ENCODE measurements at regions not wholly inside any gene's neighbourhood (a gene's known extent, or its start where the extent isn't known, plus 50 kb on each side); places are given as distances from the start of the nearest gene placed in this dataset.

- peaks cover 7% of the 10 kb centered on the region for H3K9me3 Mint-ChIP-seq
- intact Hi-C loops (cut with micrococcal nuclease): no loop called here
- CTCF ChIA-PET: no interaction called here
- no peak overlapping the region for H3K27ac Mint-ChIP-seq
- H3K27me3 Mint-ChIP-seq (ENCODE audit: low read depth): no peaks in the 10 kb centered on the region
- H3K4me3 Mint-ChIP-seq: no peak overlapping the region
- no peaks in the 10 kb centered on the region for H3K4me1 Mint-ChIP-seq (ENCODE audit: low read depth)
- H3K36me3 Mint-ChIP-seq (ENCODE audit: low read depth): no peaks in the 10 kb centered on the region
- DNase-seq: no peak
These were observed 1405.6 kb upstream of the TENM4 start for GRCh38 chr11:80846442-80846841.

- CTCF ChIA-PET: no interaction called here
- Mint-ChIP-seq H3K4me1 (ENCODE audit: low read depth) (no peaks in the 10 kb centered on the region), H3K4me3 (no peak overlapping the region), H3K36me3 (ENCODE audit: low read depth) (no peaks in the 10 kb centered on the region), H3K27ac (no peak overlapping the region), H3K27me3 (ENCODE audit: low read depth) (no peaks in the 10 kb centered on the region), H3K9me3 (peaks cover 4% of the 10 kb centered on the region)
- DNase-seq: no peak
- intact Hi-C loops (cut with micrococcal nuclease): no loop called here
These were observed 1403.4 kb upstream of the TENM4 start for GRCh38 chr11:80844110-80844819.

DNA sequence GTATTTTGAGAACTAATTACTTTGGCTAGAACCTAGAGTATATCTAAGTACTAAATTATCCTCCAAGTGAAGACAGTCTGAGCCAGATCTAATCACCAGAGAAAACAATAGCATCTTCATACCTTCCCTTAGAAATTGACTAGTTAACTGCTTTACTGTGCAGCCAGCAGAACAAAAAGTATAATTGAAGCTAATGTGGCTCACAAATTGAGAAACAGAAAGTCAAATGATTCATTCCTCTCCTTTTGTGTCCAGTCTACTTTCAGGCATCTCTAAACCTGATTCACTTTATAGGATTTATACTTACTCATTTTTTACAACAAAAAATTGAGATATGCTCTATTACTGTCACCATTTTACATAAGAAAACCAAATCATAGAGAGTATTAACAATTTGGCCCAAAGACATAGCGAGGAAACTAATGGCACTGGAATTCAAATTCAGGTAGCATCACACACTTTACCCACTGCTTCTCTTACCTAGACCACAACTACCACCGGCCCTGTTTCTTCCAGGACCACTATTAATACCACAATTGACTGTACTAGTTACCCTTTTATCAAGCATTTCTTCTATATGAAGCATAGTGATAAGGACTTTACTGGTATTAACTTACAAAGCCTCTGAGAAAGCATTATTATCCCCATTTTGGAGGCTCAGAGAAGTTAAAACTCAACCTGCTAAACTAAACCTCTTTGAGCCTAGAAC, 1402.6 kb upstream of the TENM4 start:
- H3K4me3 Mint-ChIP-seq: no peak overlapping the region
- no peaks in the 10 kb centered on the region for H3K27me3 Mint-ChIP-seq (ENCODE audit: low read depth)
- H3K36me3 Mint-ChIP-seq (ENCODE audit: low read depth): no peaks in the 10 kb centered on the region
- peaks cover 5% of the 10 kb centered on the region for H3K9me3 Mint-ChIP-seq
- no peak overlapping the region for H3K27ac Mint-ChIP-seq
- intact Hi-C loops (cut with micrococcal nuclease): no loop called here
- no peak for DNase-seq
- H3K4me1 Mint-ChIP-seq (ENCODE audit: low read depth): no peaks in the 10 kb centered on the region
- CTCF ChIA-PET: no interaction called here

GRCh38 chr11:80842246-80842645, 1401.4 kb upstream of the TENM4 start:
- Mint-ChIP-seq H3K9me3 (peaks cover 7% of the 10 kb centered on the region), H3K27ac (no peak overlapping the region), H3K4me1 (ENCODE audit: low read depth) (no peaks in the 10 kb centered on the region), H3K36me3 (ENCODE audit: low read depth) (no peaks in the 10 kb centered on the region), H3K4me3 (no peak overlapping the region), H3K27me3 (ENCODE audit: low read depth) (no peaks in the 10 kb centered on the region)
- intact Hi-C loops (cut with micrococcal nuclease): no loop called here
- CTCF ChIA-PET: no interaction called here
- DNase-seq: no peak

- Mint-ChIP-seq H3K27ac (no peak overlapping the region), H3K9me3 (peaks cover 7% of the 10 kb centered on the region), H3K36me3 (ENCODE audit: low read depth) (no peaks in the 10 kb centered on the region), H3K4me1 (ENCODE audit: low read depth) (no peaks in the 10 kb centered on the region), H3K27me3 (ENCODE audit: low read depth) (no peaks in the 10 kb centered on the region), H3K4me3 (no peak overlapping the region)
- DNase-seq: no peak
- intact Hi-C loops (cut with micrococcal nuclease): no loop called here
- CTCF ChIA-PET: no interaction called here
These were observed 1400.8 kb upstream of the TENM4 start for GRCh38 chr11:80841675-80842074.

DNA sequence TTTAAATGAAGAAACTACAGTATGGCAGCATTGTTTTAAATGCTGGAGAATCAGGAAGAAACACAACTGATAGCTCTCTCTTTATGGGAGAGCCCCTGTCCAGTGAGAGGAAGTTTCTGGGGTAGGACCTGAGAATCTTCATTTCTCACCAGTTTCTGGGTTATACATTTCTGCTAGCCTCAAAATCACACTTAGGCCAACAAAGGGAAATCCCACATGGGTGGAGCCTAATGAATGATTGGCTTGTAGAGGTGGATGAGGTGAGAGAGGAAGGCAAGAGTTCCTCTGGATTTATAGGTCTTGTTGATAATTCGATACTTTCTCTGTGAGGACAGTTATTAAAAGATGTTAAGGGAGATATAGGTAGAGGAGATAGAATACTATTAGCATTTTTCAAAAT, 1397.3 kb upstream of the TENM4 start:
- CTCF ChIA-PET: no interaction called here
- no peak overlapping the region for H3K27ac Mint-ChIP-seq
- intact Hi-C loops (cut with micrococcal nuclease): no loop called here
- no peaks in the 10 kb centered on the region for H3K27me3 Mint-ChIP-seq (ENCODE audit: low read depth)
- DNase-seq: no peak
- H3K9me3 Mint-ChIP-seq: peaks cover 6% of the 10 kb centered on the region
- H3K4me3 Mint-ChIP-seq: no peak overlapping the region
- H3K4me1 Mint-ChIP-seq (ENCODE audit: low read depth): no peaks in the 10 kb centered on the region
- H3K36me3 Mint-ChIP-seq (ENCODE audit: low read depth): no peaks in the 10 kb centered on the region

- intact Hi-C loops (cut with micrococcal nuclease): no loop called here
- no peak for DNase-seq
- Mint-ChIP-seq H3K4me1 (ENCODE audit: low read depth) (no peaks in the 10 kb centered on the region), H3K36me3 (ENCODE audit: low read depth) (no peaks in the 10 kb centered on the region), H3K27me3 (ENCODE audit: low read depth) (no peaks in the 10 kb centered on the region), H3K27ac (no peak overlapping the region), H3K4me3 (no peak overlapping the region), H3K9me3 (peaks cover 4% of the 10 kb centered on the region)
- CTCF ChIA-PET: no interaction called here
These were observed 1396.2 kb upstream of the TENM4 start for GRCh38 chr11:80837051-80837450.

GRCh38 chr11:80831374-80831773, 1390.5 kb upstream of the TENM4 start:
- Mint-ChIP-seq H3K27me3 (ENCODE audit: low read depth) (no peaks in the 10 kb centered on the region), H3K9me3 (peaks cover 1% of the 10 kb centered on the region), H3K36me3 (ENCODE audit: low read depth) (no peaks in the 10 kb centered on the region), H3K4me1 (ENCODE audit: low read depth) (no peaks in the 10 kb centered on the region), H3K4me3 (no peak overlapping the region), H3K27ac (no peak overlapping the region)
- no peak for DNase-seq
- CTCF ChIA-PET: no interaction called here
- intact Hi-C loops (cut with micrococcal nuclease): no loop called here

GRCh38 chr11:80827781-80828180, 1387.0 kb upstream of the TENM4 start:
- H3K4me1 Mint-ChIP-seq (ENCODE audit: low read depth): no peaks in the 10 kb centered on the region
- H3K9me3 Mint-ChIP-seq: no peaks in the 10 kb centered on the region
- no peak overlapping the region for H3K27ac Mint-ChIP-seq
- CTCF ChIA-PET: no interaction called here
- intact Hi-C loops (cut with micrococcal nuclease): no loop called here
- no peak for DNase-seq
- H3K27me3 Mint-ChIP-seq (ENCODE audit: low read depth): no peaks in the 10 kb centered on the region
- no peaks in the 10 kb centered on the region for H3K36me3 Mint-ChIP-seq (ENCODE audit: low read depth)
- H3K4me3 Mint-ChIP-seq: no peak overlapping the region

DNA sequence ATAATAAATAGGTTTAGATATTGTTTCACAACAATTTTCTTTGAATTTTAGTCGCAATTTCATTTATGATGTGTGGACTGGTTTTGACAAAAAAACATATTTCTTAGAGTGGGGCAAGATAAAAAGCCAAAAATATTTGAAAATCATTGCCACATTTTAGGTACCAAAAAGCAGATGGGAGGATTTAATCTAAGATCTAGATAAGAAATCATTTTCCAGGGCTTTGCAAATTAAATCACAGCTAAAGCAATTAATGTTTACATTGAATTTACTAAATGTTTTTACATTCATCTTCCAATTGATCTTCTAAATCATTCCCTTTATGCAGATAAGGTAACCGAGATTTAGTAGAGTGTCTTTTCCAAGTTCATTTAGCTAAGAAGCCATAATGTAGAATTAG, 1386.0 kb upstream of the TENM4 start:
- Mint-ChIP-seq H3K4me3 (no peak overlapping the region), H3K27ac (no peak overlapping the region), H3K4me1 (ENCODE audit: low read depth) (no peaks in the 10 kb centered on the region), H3K36me3 (ENCODE audit: low read depth) (no peaks in the 10 kb centered on the region), H3K9me3 (no peaks in the 10 kb centered on the region), H3K27me3 (ENCODE audit: low read depth) (no peaks in the 10 kb centered on the region)
- CTCF ChIA-PET: no interaction called here
- intact Hi-C loops (cut with micrococcal nuclease): no loop called here
- no peak for DNase-seq

DNA sequence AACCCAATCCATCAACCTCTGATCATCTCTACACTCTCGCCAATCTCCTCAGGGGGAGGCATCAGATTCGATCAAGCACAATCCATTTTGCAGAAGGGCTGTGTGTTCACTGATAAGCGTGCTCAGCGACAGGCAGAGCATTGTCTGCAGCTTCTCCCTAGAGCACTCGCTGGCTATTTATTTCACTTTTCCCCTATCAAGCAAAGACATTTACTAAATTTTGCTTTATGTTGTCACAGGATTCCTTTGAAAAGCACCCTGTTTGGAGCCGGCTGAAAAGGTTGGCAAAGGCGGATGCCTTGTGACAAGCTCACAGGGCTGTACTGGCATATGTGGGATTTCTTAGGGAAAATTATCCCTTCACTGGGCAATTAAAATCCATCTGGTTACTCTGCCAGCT, 1381.5 kb upstream of the TENM4 start:
- no peaks in the 10 kb centered on the region for H3K4me1 Mint-ChIP-seq (ENCODE audit: low read depth)
- no peaks in the 10 kb centered on the region for H3K9me3 Mint-ChIP-seq
- CTCF ChIA-PET: no interaction called here
- no peak for DNase-seq
- no peaks in the 10 kb centered on the region for H3K27me3 Mint-ChIP-seq (ENCODE audit: low read depth)
- intact Hi-C loops (cut with micrococcal nuclease): no loop called here
- no peak overlapping the region for H3K4me3 Mint-ChIP-seq
- no peak overlapping the region for H3K27ac Mint-ChIP-seq
- no peaks in the 10 kb centered on the region for H3K36me3 Mint-ChIP-seq (ENCODE audit: low read depth)

- Mint-ChIP-seq H3K4me3 (no peak overlapping the region), H3K36me3 (ENCODE audit: low read depth) (no peaks in the 10 kb centered on the region), H3K4me1 (ENCODE audit: low read depth) (no peaks in the 10 kb centered on the region), H3K9me3 (peaks cover 4% of the 10 kb centered on the region), H3K27ac (no peak overlapping the region), H3K27me3 (ENCODE audit: low read depth) (no peaks in the 10 kb centered on the region)
- intact Hi-C loops (cut with micrococcal nuclease): no loop called here
- DNase-seq: no peak
- CTCF ChIA-PET: interaction anchor here (0.6 kb wide), 1 partner anchor 164 kb away, joined by 3 read pairs; no protein-coding TSS in a partner anchor
These were observed 1378.4 kb upstream of the TENM4 start for GRCh38 chr11:80819271-80819670.

- no peaks in the 10 kb centered on the region for H3K4me1 Mint-ChIP-seq (ENCODE audit: low read depth)
- no peaks in the 10 kb centered on the region for H3K36me3 Mint-ChIP-seq (ENCODE audit: low read depth)
- H3K27me3 Mint-ChIP-seq (ENCODE audit: low read depth): no peaks in the 10 kb centered on the region
- intact Hi-C loops (cut with micrococcal nuclease): no loop called here
- H3K9me3 Mint-ChIP-seq: peaks cover 4% of the 10 kb centered on the region
- H3K4me3 Mint-ChIP-seq: no peak overlapping the region
- DNase-seq: no peak
- CTCF ChIA-PET: no interaction called here
- H3K27ac Mint-ChIP-seq: no peak overlapping the region
These were observed 1376.1 kb upstream of the TENM4 start for GRCh38 chr11:80816966-80817365.
